ENCODE measurements at regions not wholly inside any gene's neighbourhood (a gene's known extent, or its start where the extent isn't known, plus 50 kb on each side); places are given as distances from the start of the nearest gene placed in this dataset.
"Not testable (repeated sequence)": the region's sequence is repeated elsewhere in the genome, so short reads cannot be mapped to it uniquely, and the experiment has no call there.

GRCh38 chr2:61737841-61738240 is 116.0 kb downstream of the FAM161A start:
- Mint-ChIP-seq H3K27ac (no peak overlapping the region), H3K9me3 (no peaks in the 10 kb centered on the region)

GRCh38 chr2:61736953-61737352 is 116.9 kb downstream of the FAM161A start:
- H3K27me3 Mint-ChIP-seq = no peaks in the 10 kb centered on the region
- no peak overlapping the region for H3K4me3 Mint-ChIP-seq
- no peaks in the 10 kb centered on the region for H3K4me1 Mint-ChIP-seq
- H3K36me3 Mint-ChIP-seq = no peaks in the 10 kb centered on the region
- no peaks in the 10 kb centered on the region for H3K9me3 Mint-ChIP-seq
- no peak overlapping the region for H3K27ac Mint-ChIP-seq

More at GRCh38 chr2:61737841-61738240, 116.0 kb downstream of the FAM161A start:
- Mint-ChIP-seq H3K4me3 (no peak overlapping the region), H3K4me1 (no peaks in the 10 kb centered on the region), H3K36me3 (no peaks in the 10 kb centered on the region), H3K27me3 (no peaks in the 10 kb centered on the region)

- Mint-ChIP-seq H3K9me3 (peaks cover 0 to 1% (median 0%) of the 10 kb centered on the region in 3 donors), H3K4me1 (no peaks in the 10 kb centered on the region), H3K4me3 (no peak overlapping the region), H3K27ac (no peak overlapping the region), H3K27me3 (no peaks in the 10 kb centered on the region), H3K36me3 (no peaks in the 10 kb centered on the region)
These were observed 120.3 kb downstream of the FAM161A start for GRCh38 chr2:61733563-61733962.

- H3K36me3 Mint-ChIP-seq = no peaks in the 10 kb centered on the region
- H3K27ac Mint-ChIP-seq = no peak overlapping the region
- peaks cover 0 to 3% (median 0%) of the 10 kb centered on the region in 3 donors for H3K9me3 Mint-ChIP-seq
- H3K27me3 Mint-ChIP-seq = no peaks in the 10 kb centered on the region
- H3K4me1 Mint-ChIP-seq = no peaks in the 10 kb centered on the region
- no peak overlapping the region for H3K4me3 Mint-ChIP-seq
These were observed 121.1 kb downstream of the FAM161A start for GRCh38 chr2:61732787-61733186.

GRCh38 chr2:61727746-61728145 is 126.1 kb downstream of the FAM161A start:
- Mint-ChIP-seq H3K4me1 (no peaks in the 10 kb centered on the region), H3K27ac (no peak overlapping the region), H3K27me3 (no peaks in the 10 kb centered on the region), H3K4me3 (no peak overlapping the region), H3K9me3 (peaks cover 4 to 6% (median 5%) of the 10 kb centered on the region in 3 donors), H3K36me3 (no peaks in the 10 kb centered on the region)

- H3K27ac Mint-ChIP-seq = peak overlapping the region in 1 of 3 donors; percentile 15
- no peaks in the 10 kb centered on the region for H3K27me3 Mint-ChIP-seq
- H3K4me3 Mint-ChIP-seq = no peak overlapping the region
- H3K36me3 Mint-ChIP-seq = no peaks in the 10 kb centered on the region
- no peaks in the 10 kb centered on the region for H3K4me1 Mint-ChIP-seq
- H3K9me3 Mint-ChIP-seq = peaks cover 4 to 6% (median 5%) of the 10 kb centered on the region in 3 donors
These were observed 127.2 kb downstream of the FAM161A start for GRCh38 chr2:61726456-61727209.

GRCh38 chr2:61723364-61723763 is 130.5 kb downstream of the FAM161A start:
- H3K9me3 Mint-ChIP-seq, H3K36me3 Mint-ChIP-seq, H3K27ac Mint-ChIP-seq, H3K4me3 Mint-ChIP-seq, H3K4me1 Mint-ChIP-seq, H3K27me3 Mint-ChIP-seq: not testable (repeated sequence)

- Mint-ChIP-seq H3K4me3 (no peak overlapping the region), H3K36me3 (no peaks in the 10 kb centered on the region), H3K27me3 (peaks cover 5% of the 10 kb centered on the region), H3K27ac (no peak overlapping the region), H3K9me3 (peaks cover 4 to 6% (median 4%) of the 10 kb centered on the region in 3 donors), H3K4me1 (no peaks in the 10 kb centered on the region)
These were observed 131.1 kb downstream of the FAM161A start for GRCh38 chr2:61722800-61723199.

- H3K36me3 Mint-ChIP-seq = no peaks in the 10 kb centered on the region
- H3K27ac Mint-ChIP-seq = no peak overlapping the region
- H3K9me3 Mint-ChIP-seq = peaks cover 4 to 6% (median 4%) of the 10 kb centered on the region in 3 donors
- peaks cover 5% of the 10 kb centered on the region for H3K27me3 Mint-ChIP-seq
- H3K4me1 Mint-ChIP-seq = no peaks in the 10 kb centered on the region
- H3K4me3 Mint-ChIP-seq = no peak overlapping the region
These were observed 131.5 kb downstream of the FAM161A start for GRCh38 chr2:61722318-61722717.

- peaks cover 5% of the 10 kb centered on the region for H3K27me3 Mint-ChIP-seq
- no peak overlapping the region for H3K27ac Mint-ChIP-seq
- peaks cover 0 to 4% (median under 1%) of the 10 kb centered on the region in 3 donors for H3K9me3 Mint-ChIP-seq
- no peaks in the 10 kb centered on the region for H3K36me3 Mint-ChIP-seq
- H3K4me1 Mint-ChIP-seq = no peaks in the 10 kb centered on the region
- no peak overlapping the region for H3K4me3 Mint-ChIP-seq
These were observed 132.5 kb downstream of the FAM161A start for GRCh38 chr2:61721382-61721781.

- peaks cover 0 to 1% (median 0%) of the 10 kb centered on the region in 3 donors for H3K9me3 Mint-ChIP-seq
- H3K27me3 Mint-ChIP-seq = peaks cover 5% of the 10 kb centered on the region
- no peak overlapping the region for H3K27ac Mint-ChIP-seq
- no peak overlapping the region for H3K4me3 Mint-ChIP-seq
- no peaks in the 10 kb centered on the region for H3K36me3 Mint-ChIP-seq
- no peaks in the 10 kb centered on the region for H3K4me1 Mint-ChIP-seq
These were observed 132.9 kb downstream of the FAM161A start for GRCh38 chr2:61720911-61721310.

- Mint-ChIP-seq H3K9me3 (peaks cover 0 to 1% (median 0%) of the 10 kb centered on the region in 3 donors), H3K36me3 (no peaks in the 10 kb centered on the region), H3K4me3 (peak overlapping the region in 1 of 4 donors; percentile 49), H3K4me1 (no peaks in the 10 kb centered on the region), H3K27ac (no peak overlapping the region), H3K27me3 (peaks cover 5% of the 10 kb centered on the region)
These were observed 134.9 kb downstream of the FAM161A start for GRCh38 chr2:61718965-61719364.

- Mint-ChIP-seq H3K27ac (no peak overlapping the region), H3K9me3 (peaks cover 0 to under 1% (median 0%) of the 10 kb centered on the region in 3 donors), H3K36me3 (no peaks in the 10 kb centered on the region), H3K4me1 (no peaks in the 10 kb centered on the region), H3K4me3 (no peak overlapping the region), H3K27me3 (peaks cover 5% of the 10 kb centered on the region)
These were observed 138.4 kb downstream of the FAM161A start for GRCh38 chr2:61715506-61715905.

GRCh38 chr2:61714210-61714609 is 139.7 kb downstream of the FAM161A start:
- H3K4me1 Mint-ChIP-seq = no peaks in the 10 kb centered on the region
- no peak overlapping the region for H3K4me3 Mint-ChIP-seq
- H3K27ac Mint-ChIP-seq = no peak overlapping the region
- H3K9me3 Mint-ChIP-seq = no peaks in the 10 kb centered on the region
- no peaks in the 10 kb centered on the region for H3K36me3 Mint-ChIP-seq
- H3K27me3 Mint-ChIP-seq = peaks cover 4% of the 10 kb centered on the region

GRCh38 chr2:61713457-61713856 is 140.4 kb downstream of the FAM161A start:
- peaks cover 2% of the 10 kb centered on the region for H3K27me3 Mint-ChIP-seq
- H3K4me3 Mint-ChIP-seq = no peak overlapping the region
- H3K27ac Mint-ChIP-seq = no peak overlapping the region
- no peaks in the 10 kb centered on the region for H3K9me3 Mint-ChIP-seq
- peaks cover under 1 to 2% (median 1%) of the 10 kb centered on the region in 3 donors for H3K4me1 Mint-ChIP-seq
- no peaks in the 10 kb centered on the region for H3K36me3 Mint-ChIP-seq

GRCh38 chr2:61712060-61712459 is 141.8 kb downstream of the FAM161A start:
- Mint-ChIP-seq H3K36me3 (no peaks in the 10 kb centered on the region), H3K4me1 (peaks cover 9 to 10% (median 9%) of the 10 kb centered on the region in 3 donors), H3K9me3 (no peaks in the 10 kb centered on the region), H3K4me3 (no peak overlapping the region), H3K27me3 (no peaks in the 10 kb centered on the region), H3K27ac (no peak overlapping the region)

Measured in IgD-negative memory B cell (primary cell).